ENCODE measurements at regions not wholly inside any gene's neighbourhood (a gene's known extent, or its start where the extent isn't known, plus 50 kb on each side); places are given as distances from the start of the nearest gene placed in this dataset.

GRCh38 chr2:204306667-204307066 is 238.6 kb upstream of the PARD3B start:
- POLR2A ChIA-PET: no interaction called here
- Histone ChIP-seq H3K4me1 (ENCODE audit: control insufficient read depth, insufficient read depth, low read length) (no peaks in the 10 kb centered on the region), H3K27ac (ENCODE audit: extremely low read depth, low read depth, low read length) (no peak overlapping the region), H3K9me3 (ENCODE audit: control insufficient read depth, insufficient read depth, low read depth, low read length) (no peaks in the 10 kb centered on the region), H3K4me3 (ENCODE audit: low read depth, low read length) (no peak overlapping the region), H3K36me3 (ENCODE audit: control insufficient read depth in 2 of 2, insufficient read depth in 1 of 2, low read length in 2 of 2) (no peaks in the 10 kb centered on the region)
- CTCF ChIA-PET: interaction anchor here (0.7 kb wide), 1 partner anchor 8 kb away, joined by 3 read pairs; no protein-coding TSS in a partner anchor
- TF ChIP-seq ZNF544 (tag by site-specific recombination; IDR thresholded peaks at IDR 0.05) (no peak), ZNF302 (tag by site-specific recombination; IDR thresholded peaks at IDR 0.05; ENCODE audit: low read depth) (no peak), PBX3 (CRISPR knock-in tag; IDR thresholded peaks at IDR 0.05) (no peak), ZNF677 (tag by site-specific recombination; IDR thresholded peaks at IDR 0.05) (no peak), TRIM28 (IDR thresholded peaks at IDR 0.05; ENCODE audit: borderline replicate concordance, low read length) (no peak), MZF1 (tag by site-specific recombination; IDR thresholded peaks at IDR 0.05; ENCODE audit: borderline replicate concordance) (no peak), ZBTB44 (tag by site-specific recombination; IDR thresholded peaks at IDR 0.05) (no peak), ZNF292 (tag by site-specific recombination; IDR thresholded peaks at IDR 0.05; ENCODE audit: borderline replicate concordance, low read depth) (no peak), ZNF530 (tag by site-specific recombination; IDR thresholded peaks at IDR 0.05; ENCODE audit: low read depth) (no peak), ZBTB1 (tag by site-specific recombination; IDR thresholded peaks at IDR 0.05) (no peak), ZNF174 (tag by site-specific recombination; IDR thresholded peaks at IDR 0.05) (no peak), ZSCAN16 (tag by site-specific recombination; IDR thresholded peaks at IDR 0.05) (no peak), ZBTB7A (tag by site-specific recombination; IDR thresholded peaks at IDR 0.05; ENCODE audit: low read depth) (no peak), ZNF555 (tag by site-specific recombination; conservative IDR thresholded peaks at IDR 0.05) (no peak), ZNF26 (tag by site-specific recombination; IDR thresholded peaks at IDR 0.05) (no peak), EGR2 (tag by site-specific recombination; IDR thresholded peaks at IDR 0.05; ENCODE audit: low read depth) (no peak), ZNF518A (tag by site-specific recombination; conservative IDR thresholded peaks at IDR 0.05; ENCODE audit: low read depth) (no peak), HOXD13 (CRISPR knock-in tag; IDR thresholded peaks at IDR 0.05; ENCODE audit: borderline replicate concordance) (no peak), ZNF121 (tag by site-specific recombination; IDR thresholded peaks at IDR 0.05) (no peak)

Measured in HEK293 (cell line).